KBM-7 (cell line): ENCODE measurements at regions not wholly inside any gene's neighbourhood (a gene's known extent, or its start where the extent isn't known, plus 50 kb on each side); places are given as distances from the start of the nearest gene placed in this dataset.

ENCODE experiments used
- DNase-seq: peaks from one replicate; pipeline ENCODE4 v3.0.0-alpha.2; 2015
- in situ Hi-C: fragments of 300-500 bp; cut with MboI; formaldehyde crosslinking; loops from 2 replicates; pipeline ENCODE4 v1.14.3; 2020; ENCODE audit warnings: low sequenced_read_pairs, low pct_unique_long_range_greater_than_20kb, mixed read lengths

DNA sequence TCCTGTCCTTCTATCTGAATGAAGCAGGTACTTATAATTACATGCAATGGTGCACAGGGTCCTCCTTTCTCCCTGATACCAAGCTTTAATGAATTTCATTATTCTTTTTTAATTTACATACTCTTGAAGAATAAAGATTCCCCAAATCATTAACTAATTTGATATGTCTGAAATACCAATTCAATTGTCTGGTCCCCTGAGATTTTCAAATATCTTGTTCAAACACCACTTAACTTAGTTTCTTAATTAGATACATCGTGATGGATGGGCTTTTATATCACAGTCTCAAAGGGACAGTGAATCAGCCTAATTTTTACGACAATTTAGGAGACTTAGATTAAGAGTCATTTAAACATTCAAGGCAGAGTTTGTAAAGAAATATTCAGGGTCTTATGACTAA is 1054.6 kb downstream of the PLA2G4A start:
- no peak for DNase-seq
- in situ Hi-C loops, result no loop called here

DNA sequence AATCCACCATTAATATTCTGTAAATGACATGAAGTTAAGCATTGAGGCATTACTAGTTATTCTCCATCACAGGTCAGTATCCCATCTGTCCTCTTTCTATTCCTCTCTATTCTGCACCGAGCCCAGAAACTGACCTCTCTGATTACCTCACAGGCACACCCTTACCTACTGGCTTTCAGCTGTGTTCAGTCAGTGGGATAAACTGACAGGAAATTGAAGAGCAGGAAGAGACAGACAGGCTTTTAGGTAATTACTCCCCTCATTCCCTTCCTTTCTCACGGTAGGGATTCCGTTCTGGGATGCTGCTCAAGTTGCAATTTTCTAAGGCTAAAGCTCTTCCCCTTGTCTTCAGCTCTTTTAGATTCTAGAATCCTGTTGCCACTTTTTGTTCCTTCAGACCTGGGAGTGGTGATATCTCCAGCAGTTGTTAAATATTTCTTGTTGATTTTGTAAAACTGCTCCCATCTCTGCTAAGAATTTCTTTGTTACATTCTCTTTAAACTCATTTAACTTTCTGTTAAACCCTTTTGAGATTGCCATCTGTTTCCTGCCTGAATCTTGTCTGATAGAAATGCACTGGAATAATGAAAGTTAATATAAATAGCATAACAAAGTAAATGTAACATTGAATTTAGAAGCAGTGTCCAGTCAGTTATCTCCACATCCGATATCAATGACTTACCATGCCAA is 1063.4 kb downstream of the PLA2G4A start:
- DNase-seq, result no peak
- in situ Hi-C loops, result no loop called here

DNA sequence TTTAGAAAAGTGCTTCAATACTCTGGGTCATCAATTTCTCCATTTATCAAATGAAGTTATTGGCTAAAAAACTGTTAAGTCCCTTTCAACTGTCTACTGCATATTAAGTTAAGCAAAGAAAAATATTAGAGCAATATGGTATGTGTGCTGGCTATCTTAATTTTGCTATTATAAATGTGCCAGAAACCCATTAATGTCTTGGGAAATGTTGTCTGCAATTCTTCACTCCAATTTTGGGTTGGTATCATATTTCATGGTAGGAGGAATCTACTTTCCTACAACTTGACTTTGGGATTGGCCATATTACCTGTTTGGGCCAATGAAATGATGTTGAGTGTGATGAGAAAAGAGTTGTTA is 1063.9 kb downstream of the PLA2G4A start:
- in situ Hi-C loops, result no loop called here
- DNase-seq, result no peak

DNA sequence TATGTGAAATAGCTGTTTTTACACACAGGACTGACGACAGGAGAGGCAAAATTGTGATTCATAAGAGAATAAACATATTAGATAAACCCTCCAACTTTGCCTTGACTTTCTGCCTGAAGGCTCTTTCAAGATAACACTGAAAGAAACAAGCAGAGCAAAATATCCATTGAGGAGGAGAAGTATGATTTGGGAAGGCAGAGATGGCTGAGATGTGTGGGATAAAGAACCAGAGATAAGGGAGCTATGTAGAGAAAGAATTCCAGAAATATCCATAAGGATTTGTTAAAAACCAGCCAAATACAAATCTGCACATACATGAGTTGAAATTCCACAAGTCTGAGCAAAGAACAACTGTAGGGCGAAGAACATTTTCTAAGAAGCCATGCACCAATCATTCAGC is 1064.7 kb downstream of the PLA2G4A start:
- no peak for DNase-seq
- in situ Hi-C loops, result no loop called here

DNA sequence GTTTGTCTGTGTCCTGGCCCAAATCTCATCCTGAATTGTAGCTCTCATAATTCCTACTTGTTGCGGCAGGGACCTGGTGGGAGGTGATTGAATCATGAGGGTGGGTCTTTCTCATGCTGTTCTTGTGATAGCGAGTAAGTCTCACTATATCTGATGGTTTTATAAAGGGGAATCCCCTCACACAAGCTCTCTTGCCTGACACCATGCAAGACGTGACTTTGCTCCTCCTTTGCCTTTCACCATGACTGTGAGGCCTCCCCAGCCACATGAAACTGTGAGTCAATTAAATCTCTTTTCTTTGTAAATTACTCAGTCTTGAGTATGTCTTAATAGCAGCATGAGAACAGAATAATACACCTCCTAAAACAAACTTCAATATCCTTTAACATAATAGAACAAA is 1065.6 kb downstream of the PLA2G4A start:
- DNase-seq, result no peak
- in situ Hi-C loops, result no loop called here

DNA sequence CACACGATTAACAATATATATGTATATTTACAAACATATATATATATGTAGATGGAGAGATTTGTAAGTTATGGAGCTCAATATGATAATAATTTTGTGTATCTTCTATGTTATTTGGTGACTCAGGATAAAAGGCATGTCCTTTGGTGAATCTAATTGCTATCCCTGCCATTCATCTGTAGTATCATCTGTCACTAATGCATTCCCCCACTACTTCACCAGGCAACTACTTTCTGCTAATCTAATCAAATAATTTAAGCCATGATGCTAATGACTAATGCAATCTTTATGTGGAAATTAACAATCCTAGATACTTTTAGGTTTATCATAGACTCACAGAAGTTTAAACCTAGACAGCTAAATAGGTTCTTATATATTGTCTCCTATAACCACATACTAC is 1074.5 kb downstream of the PLA2G4A start:
- in situ Hi-C loops, result no loop called here
- DNase-seq, result no peak

DNA sequence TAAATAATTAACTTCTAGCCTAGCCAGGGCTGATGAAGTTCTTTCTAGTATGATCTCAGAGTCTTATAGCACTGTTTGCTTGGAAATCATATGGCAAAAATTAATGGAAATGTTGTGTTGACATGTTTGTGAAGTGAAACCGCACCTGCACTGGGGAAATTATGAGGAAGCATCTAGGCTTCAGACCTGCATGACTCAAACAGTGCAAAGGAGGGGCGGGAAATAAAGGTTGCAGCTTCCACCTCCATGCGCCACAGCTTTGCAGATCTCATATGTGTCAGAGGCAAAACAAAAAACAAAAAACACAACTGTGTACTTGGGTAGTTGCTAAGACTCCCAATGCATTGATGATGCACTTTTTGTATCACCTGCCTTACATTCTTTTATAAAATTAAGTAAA is 1080.6 kb downstream of the PLA2G4A start:
- DNase-seq, result no peak
- in situ Hi-C loops, result no loop called here

DNA sequence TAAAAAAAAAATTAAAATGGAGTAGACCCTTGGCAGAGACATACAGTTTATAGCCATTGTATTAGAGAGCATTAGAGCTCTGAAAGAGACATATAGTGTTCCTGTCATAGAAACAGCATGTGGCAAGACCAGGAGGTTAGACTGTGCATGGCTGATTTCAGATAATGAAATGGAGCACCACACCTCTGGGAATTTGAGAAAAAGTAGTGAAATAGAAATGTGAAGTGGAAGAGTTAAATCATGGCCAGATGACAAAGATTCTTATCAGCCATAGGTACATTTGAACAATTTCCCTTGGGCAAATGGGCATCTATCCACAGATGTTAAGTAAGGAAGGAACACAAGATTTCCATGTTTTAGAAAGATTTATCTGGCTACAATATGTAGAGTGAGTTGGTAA is 1083.1 kb downstream of the PLA2G4A start:
- in situ Hi-C loops, result no loop called here
- DNase-seq, result no peak

DNA sequence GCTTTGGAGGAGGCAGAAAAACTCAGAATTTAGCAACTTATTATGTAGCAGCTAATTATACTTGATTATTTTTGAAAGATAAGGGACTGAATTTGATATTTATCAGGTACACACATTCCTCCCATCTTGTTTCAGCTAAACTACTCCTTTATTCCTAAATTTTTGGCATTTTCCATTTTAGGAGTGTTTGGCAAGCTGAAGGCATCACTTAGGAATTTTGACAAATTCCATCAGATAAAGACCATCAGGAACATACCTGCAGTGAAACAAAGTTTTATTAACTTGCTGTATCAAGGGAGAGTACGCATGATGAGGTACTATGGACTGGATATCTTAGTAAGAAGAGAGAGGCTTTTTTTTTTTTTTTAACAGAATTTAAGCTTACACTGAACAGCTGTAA is 1092.2 kb downstream of the PLA2G4A start:
- no peak for DNase-seq
- in situ Hi-C loops, result no loop called here

DNA sequence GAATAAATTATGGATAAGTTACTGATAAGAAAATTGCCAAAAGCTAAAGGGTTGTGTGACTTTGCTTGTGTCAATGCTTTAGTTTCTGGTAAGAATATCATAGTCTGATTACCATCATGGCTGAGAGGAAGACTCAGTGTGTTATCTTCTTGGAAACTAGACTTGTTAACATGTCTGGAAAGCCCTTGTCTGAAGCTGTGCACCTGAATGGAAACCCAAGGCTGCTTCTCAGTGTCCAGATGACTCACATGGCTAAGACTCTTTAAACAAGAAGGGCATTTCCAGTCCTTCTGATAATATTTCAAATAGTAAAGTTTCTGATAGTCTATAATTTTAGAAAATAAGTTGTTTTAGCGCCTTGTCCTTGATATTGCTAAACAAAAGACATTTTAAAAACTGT is 1092.7 kb downstream of the PLA2G4A start:
- in situ Hi-C loops, result no loop called here
- no peak for DNase-seq

DNA sequence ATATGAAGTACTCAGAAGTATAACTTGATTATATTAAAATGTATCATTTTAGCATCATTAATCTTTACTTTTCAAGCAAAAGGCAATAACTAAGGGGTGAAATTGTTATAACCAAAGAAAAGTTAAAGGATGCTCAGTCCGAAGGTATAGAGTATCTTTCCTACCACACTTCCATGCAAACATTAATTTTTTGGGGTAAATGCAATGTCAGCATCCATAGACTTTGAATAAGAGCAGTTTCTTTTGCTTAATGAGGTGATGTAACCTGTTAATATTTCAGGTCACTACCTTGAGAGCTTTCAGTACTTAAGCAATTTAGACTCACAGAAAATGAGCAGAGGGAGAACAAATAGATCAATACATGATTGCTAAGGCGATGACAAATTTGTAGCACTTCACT is 1093.5 kb downstream of the PLA2G4A start:
- DNase-seq, result no peak
- in situ Hi-C loops, result no loop called here

DNA sequence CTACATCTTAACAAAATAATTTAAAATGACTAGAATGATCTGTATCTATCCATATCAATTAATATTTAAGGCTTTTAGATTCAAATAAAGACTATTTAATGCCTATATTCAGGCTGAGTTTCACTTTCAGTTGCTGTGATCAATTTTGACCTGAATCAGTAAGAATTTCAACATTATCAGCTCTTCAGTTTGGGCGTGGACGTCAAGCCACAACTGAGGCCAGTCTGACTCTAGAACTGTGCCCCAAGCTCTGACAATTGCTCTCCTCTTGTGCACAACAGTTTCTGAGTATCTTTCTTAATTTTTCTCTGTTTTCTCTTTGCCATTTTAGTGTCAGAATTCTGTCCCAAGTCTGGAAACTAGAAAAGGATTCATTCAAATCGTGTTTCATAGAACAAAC is 1095.5 kb downstream of the PLA2G4A start:
- DNase-seq, result no peak

DNA sequence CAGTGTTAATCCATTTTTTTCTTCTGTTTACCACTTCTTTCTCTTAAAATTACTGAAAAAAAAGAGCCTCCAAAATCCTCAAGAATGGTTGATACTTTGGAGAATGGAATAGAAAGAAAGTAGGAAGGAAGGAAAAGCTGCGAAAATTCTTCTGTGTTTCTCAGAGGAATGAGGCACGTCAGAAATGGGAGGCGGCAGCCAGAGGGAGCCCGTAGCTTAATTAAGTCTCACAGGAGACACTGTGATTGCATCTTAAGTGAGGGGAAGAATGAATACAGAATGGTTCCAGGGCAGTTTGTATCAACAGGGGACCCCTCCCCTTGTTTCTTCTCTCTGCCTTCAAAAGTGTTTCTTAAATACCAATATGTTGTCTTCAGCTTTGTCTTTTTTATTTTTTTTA is 1099.5 kb downstream of the PLA2G4A start:
- in situ Hi-C loops, result no loop called here
- DNase-seq, result peak; percentile 13

More for the DNA sequence above, 1095.5 kb downstream of the PLA2G4A start:
- in situ Hi-C loops, result no loop called here

DNA sequence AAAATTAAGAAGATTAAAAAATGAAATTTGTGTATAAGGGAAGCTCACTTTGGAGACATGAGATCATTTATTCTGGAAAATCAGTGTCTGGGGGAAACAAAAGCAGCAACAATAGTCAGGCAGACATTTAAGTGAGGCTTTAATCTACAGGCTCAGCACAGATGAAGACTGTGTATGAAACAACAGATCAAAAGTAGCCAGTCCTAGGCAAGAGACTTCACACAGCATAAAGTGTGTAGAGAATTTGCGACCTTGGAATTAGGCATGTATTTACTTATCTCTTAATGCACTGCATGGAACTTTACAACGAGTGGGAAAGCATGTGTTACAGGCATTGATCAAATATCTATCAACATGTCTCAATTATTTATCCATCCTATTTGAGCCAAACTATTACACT is 1099.9 kb downstream of the PLA2G4A start:
- no peak for DNase-seq
- in situ Hi-C loops, result no loop called here

DNA sequence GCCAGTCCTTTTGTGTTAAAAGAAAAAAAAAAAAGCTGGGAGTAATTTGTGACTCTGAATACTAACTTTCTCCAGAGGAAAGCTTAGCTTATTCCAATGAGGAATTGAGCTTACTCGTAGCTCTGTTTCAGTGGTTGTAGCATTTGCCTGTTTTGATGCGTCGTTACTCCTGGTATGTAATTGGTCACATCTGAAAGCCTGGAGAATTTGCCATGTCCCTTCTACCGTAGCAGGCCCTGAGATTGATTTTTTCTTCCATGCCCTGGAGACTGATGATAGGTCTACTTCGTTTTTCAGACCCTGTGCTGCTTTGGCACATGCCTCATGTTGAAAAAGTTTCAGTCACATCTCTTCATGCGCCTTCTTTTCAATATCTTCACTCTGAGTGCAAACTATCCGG is 1103.0 kb downstream of the PLA2G4A start:
- in situ Hi-C loops, result no loop called here
- DNase-seq, result no peak

DNA sequence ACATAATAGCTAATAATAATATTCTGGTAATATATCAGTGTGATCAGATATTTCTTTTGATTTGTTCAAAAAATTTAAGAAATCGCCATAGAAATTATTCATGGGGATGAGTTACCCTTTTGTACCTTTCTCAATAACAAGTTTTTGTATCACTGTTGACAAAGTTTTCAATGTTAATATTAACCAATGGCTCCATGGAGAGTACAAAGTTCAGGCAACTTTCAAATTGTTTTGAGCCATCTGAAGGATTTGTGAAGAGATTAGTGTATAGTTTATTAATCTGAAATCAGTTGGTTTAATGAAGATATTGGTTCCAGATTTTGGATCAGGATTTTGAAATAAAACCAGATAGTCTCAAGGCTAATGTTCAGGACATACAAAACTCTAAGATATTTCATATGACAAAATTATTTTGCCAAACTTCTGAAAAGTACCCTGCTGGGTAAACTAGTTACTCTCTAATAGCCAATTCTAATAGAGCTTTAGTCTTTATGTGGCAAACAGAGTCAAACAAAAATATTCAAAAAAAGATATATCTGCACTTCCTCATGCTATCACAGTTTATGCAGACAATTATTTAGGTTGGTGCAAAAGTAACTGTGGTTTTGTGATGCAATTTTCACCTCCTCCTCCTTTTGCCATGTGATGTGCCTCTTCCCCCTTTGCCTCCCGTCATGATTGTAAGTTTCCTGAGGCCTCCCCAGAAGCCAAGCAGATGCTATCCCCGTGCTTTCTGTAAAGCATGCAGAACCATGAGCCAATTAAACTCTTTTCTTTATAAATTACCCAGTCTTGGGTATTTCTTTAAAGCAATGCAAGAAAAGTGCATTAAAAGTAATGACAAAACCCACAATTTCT is 1105.0 kb downstream of the PLA2G4A start:
- in situ Hi-C loops, result no loop called here
- no peak for DNase-seq

DNA sequence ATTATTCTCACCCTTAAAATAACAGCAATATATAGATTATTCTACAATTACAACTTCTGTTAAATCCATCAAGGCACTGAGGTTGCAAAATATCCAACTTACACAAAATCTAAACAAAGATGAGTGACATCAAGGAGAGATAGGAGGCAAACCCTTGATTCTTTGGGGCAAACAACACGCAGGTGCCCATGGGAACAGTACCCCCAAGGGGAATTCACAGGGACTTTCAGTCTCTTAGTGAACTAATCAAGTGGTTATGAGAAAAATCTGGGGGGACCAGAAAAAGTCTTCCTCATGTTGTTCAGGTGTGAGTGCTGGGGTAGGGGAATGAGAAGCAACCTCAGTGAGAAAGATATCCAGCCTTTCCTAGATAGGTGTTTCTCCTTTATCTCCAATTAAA is 1107.9 kb downstream of the PLA2G4A start:
- in situ Hi-C loops, result no loop called here
- DNase-seq, result no peak

DNA sequence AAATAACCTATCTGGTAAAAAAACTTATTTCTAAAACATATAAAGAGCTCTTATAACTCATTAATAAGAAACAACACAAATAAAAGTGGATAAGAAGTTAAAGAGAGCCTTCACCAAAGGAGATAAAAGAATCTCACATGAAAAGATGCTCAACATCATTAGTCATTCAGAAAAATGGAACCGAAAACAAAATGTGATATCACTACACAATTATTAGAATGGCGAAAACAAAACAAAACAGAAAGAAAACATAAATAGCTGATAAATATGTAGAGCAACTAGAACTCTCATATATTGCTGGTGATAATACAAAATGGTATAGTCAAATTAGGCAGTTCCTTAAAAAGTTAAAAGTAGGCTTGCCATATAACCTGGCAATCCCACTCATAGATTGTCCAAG is 1109.3 kb downstream of the PLA2G4A start:
- DNase-seq, result no peak
- in situ Hi-C loops, result no loop called here

DNA sequence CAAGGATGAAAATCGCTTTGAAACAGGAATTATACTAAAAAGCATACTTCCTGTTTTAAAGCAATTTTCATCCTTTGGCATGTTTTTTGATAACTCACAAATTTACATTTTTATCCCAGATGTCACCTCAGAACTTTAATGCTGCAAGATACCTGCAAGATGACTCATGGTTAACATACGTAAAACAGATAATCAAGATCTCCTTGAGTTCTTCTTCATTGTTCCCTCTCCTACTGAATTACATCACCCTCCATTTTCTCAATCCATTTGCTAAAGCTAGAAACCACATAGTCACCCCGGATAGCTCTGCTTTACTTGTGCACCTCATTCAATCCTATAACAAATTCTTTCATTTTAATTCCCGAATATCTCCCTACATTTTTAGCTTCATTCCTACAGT is 1114.2 kb downstream of the PLA2G4A start:
- in situ Hi-C loops, result no loop called here
- no peak for DNase-seq

DNA sequence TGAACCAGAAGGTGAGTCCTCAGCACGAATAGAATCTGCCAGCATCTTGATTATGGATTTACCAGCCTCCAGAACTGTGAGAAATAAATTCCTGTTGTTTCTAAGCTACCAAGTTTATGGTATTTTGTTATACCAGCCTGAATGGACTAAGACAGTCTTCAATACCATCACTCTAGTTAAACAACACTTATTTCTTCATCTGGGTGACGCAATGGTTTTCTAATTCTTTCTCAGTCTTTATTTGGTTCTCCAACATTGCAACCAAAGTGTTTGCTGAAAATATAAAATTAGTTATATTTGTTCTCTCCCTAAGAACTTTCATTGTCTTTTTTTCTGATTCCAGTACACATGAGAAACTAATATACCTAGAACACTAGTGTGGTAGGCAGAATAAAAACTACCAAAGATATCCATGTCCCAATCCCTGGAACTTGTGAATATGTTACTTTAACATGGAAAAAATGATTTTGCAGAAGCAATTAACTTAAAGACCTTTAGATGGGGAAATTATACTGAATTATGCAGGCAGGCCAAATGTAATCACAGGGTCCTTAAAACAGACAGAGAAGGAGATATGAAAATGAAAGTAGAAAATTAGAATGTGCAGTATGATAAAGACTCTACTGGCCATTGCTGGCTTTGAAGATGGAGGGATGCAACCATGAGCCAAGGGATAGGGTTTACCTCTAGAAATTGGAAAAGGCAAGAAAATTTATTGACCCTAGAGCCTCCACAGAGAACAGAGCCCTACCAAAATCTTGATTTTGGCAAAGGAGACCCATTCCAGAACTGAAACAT is 1115.1 kb downstream of the PLA2G4A start:
- DNase-seq, result no peak
- in situ Hi-C loops, result no loop called here
